Osteoblast (primary cell): ENCODE measurements at regions not wholly inside any gene's neighbourhood (a gene's known extent, or its start where the extent isn't known, plus 50 kb on each side); places are given as distances from the start of the nearest gene placed in this dataset.

Experiments used
- DNase-seq: peaks from one replicate; pipeline ENCODE4 v3.0.0; 2011; ENCODE audit warnings: low spot score, mixed read lengths; ENCODE audit not compliant: insufficient read length; ENCODE audit errors: missing footprints
- H2AFZ ChIP-seq: 2 replicates; pipeline ENCODE4 v1.6.0; 2011; ENCODE audit warnings: mild to moderate bottlenecking, low read length
- H3K27ac ChIP-seq: 2 replicates; pipeline ENCODE4 v1.5.1; 2011; ENCODE audit warnings: mild to moderate bottlenecking, low read depth, low read length, moderate library complexity
- H3K27me3 ChIP-seq: 2 replicates; pipeline ENCODE4 v1.6.0; 2012; ENCODE audit warnings: mild to moderate bottlenecking, control low read depth, inconsistent platforms, low read length, moderate library complexity; ENCODE audit not compliant: insufficient read depth
- H3K36me3 ChIP-seq: 2 replicates; pipeline ENCODE4 v1.5.1; 2011; ENCODE audit warnings: mild to moderate bottlenecking, low read length, control low read depth, moderate library complexity; ENCODE audit not compliant: insufficient read depth
- H3K4me1 ChIP-seq: 2 replicates; pipeline ENCODE4 v1.5.1; 2011; ENCODE audit warnings: mild to moderate bottlenecking, low read length, control low read depth, moderate library complexity; ENCODE audit not compliant: insufficient read depth
- H3K4me2 ChIP-seq: 2 replicates; pipeline ENCODE4 v1.6.0; 2011; ENCODE audit warnings: mild to moderate bottlenecking, low read length; ENCODE audit not compliant: insufficient read depth
- H3K4me3 ChIP-seq: fragments of 200-600 bp; sonication (generic); 3 replicates; pipeline ENCODE4 v1.5.1; 2012; ENCODE audit warnings: mild to moderate bottlenecking, low read length, inconsistent platforms; ENCODE audit not compliant: insufficient read depth
- H3K79me2 ChIP-seq: 2 replicates; pipeline ENCODE4 v1.6.0; 2012; ENCODE audit warnings: mild to moderate bottlenecking, low read length, control low read depth, inconsistent platforms; ENCODE audit not compliant: insufficient read depth
- H3K9me3 ChIP-seq: 2 replicates; pipeline ENCODE4 v1.5.1; 2011; ENCODE audit warnings: low read depth, low read length, control low read depth
- H4K20me1 ChIP-seq: 2 replicates; pipeline ENCODE4 v1.6.0; 2012; ENCODE audit warnings: mild to moderate bottlenecking, low read length, control low read depth; ENCODE audit not compliant: insufficient read depth
- TF ChIP-seq, protein P1 (sequence below): IDR thresholded peaks from 2 replicates; pipeline ENCODE4 v1.5.1; 2011; ENCODE audit warnings: mild to moderate bottlenecking, low read depth, low read length, moderate library complexity; ENCODE audit errors: extremely low read depth

DNA sequence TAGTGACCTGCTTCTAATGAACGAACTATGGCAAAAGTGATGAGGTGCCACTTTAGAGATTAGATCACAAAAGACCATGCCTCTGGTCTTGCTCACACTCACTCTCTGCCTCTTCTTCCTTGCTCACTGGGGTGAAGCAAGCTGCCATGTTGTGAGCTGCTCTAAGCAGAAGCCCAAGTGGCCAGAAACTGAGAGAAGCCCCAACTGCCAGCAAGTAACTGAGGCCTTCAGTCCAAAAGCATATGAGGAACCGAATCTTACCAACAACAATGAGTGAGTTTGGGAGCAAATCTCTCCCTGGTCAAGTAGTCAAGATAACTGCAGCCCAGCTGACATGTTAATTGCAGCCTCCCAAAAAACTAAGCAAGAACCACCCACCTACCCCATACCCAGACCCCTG lies 126.0 kb upstream of the ACO1 start:
- H3K27ac ChIP-seq, result no peak overlapping the region
- H3K9me3 ChIP-seq, result no peaks in the 10 kb centered on the region
- no peaks in the 10 kb centered on the region for H3K4me1 ChIP-seq
- H3K36me3 ChIP-seq, result no peaks in the 10 kb centered on the region
- H3K27me3 ChIP-seq, result no peaks in the 10 kb centered on the region
- H3K4me2 ChIP-seq, result no peak overlapping the region
- H2AFZ ChIP-seq, result no peak overlapping the region
- H3K4me3 ChIP-seq, result no peak overlapping the region
- TF ChIP-seq, protein P1, sequence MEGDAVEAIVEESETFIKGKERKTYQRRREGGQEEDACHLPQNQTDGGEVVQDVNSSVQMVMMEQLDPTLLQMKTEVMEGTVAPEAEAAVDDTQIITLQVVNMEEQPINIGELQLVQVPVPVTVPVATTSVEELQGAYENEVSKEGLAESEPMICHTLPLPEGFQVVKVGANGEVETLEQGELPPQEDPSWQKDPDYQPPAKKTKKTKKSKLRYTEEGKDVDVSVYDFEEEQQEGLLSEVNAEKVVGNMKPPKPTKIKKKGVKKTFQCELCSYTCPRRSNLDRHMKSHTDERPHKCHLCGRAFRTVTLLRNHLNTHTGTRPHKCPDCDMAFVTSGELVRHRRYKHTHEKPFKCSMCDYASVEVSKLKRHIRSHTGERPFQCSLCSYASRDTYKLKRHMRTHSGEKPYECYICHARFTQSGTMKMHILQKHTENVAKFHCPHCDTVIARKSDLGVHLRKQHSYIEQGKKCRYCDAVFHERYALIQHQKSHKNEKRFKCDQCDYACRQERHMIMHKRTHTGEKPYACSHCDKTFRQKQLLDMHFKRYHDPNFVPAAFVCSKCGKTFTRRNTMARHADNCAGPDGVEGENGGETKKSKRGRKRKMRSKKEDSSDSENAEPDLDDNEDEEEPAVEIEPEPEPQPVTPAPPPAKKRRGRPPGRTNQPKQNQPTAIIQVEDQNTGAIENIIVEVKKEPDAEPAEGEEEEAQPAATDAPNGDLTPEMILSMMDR, result no peak
- no peaks in the 10 kb centered on the region for H4K20me1 ChIP-seq
- no peak for DNase-seq
- H3K79me2 ChIP-seq, result no peaks in the 10 kb centered on the region

DNA sequence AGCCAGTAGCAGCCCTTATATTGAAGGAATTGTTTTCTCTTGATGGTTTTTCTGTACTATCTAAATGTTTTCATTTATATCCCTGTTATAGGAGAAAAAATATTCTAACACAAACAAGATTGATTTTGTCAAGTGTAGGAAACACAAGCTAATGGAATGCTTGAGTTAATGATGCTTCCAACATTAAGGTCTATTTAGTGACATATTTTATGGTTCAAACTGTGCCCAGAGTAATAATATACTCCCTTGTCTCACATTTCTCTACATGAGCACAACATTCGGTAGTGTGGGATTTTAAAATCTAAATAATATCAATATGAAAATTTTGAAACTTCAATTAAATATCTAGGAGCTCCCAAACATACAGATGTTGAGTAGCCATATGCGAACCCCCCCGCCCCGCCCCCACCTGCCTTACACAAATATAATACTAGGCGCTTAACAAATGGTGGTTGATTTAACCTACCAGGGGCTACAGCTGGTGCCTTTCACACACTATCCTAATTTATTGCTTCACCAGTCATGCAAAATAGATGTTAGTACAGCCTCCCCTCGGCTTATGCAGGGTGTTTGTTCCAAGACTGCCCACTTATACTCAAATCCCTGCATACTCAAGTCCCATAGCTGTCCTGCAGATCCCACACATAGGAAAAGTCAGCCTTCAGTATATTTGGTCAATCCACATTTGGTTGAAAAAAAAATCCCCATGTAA lies 124.1 kb upstream of the ACO1 start:
- Histone ChIP-seq H3K79me2 (no peaks in the 10 kb centered on the region), H3K4me3 (no peak overlapping the region), H4K20me1 (no peaks in the 10 kb centered on the region), H3K4me2 (no peak overlapping the region), H3K27ac (no peak overlapping the region), H3K27me3 (no peaks in the 10 kb centered on the region), H3K36me3 (no peaks in the 10 kb centered on the region), H2AFZ (no peak overlapping the region), H3K4me1 (no peaks in the 10 kb centered on the region), H3K9me3 (no peaks in the 10 kb centered on the region)
- TF ChIP-seq, protein P1, result no peak
- DNase-seq, result no peak

DNA sequence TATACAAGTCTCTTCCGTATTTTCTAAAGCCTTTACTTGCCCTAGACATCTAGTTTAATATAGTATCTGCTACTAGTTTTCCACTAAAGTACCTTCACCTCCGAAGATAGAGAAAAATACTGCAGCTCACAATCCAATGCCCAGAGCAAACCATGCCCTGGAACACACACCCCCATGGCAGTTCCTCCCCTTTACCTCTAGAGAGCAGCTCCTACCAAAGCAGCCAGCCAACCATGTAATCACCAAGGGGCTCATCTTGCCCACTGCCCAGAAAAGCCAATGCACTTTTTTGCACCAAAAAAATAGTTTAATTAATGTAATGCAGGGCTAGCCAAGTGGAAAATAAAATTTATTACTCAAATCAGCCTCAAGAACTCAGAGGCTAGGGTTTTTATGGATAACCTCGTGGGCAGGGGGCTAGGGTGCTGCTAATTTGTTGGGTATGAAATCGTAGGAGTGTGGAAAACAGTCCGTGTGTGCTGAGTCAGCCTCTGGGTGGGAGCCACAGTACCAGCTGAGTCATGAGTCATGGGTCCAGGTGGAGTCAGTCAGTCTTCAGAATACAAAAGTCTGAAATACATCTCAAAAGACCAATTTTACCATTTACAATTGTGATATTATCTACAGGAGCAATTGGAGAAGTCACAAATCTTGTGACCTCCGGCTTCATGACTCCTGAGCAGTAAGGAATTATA lies 120.1 kb upstream of the ACO1 start:
- peak; percentile 10 for DNase-seq
- H2AFZ ChIP-seq, result no peak overlapping the region
- H3K9me3 ChIP-seq, result no peaks in the 10 kb centered on the region
- H3K4me2 ChIP-seq, result no peak overlapping the region
- no peak overlapping the region for H3K4me3 ChIP-seq
- no peak overlapping the region for H3K27ac ChIP-seq
- H3K27me3 ChIP-seq, result no peaks in the 10 kb centered on the region
- H3K36me3 ChIP-seq, result no peaks in the 10 kb centered on the region
- no peaks in the 10 kb centered on the region for H3K4me1 ChIP-seq
- no peaks in the 10 kb centered on the region for H4K20me1 ChIP-seq
- H3K79me2 ChIP-seq, result no peaks in the 10 kb centered on the region
- TF ChIP-seq, protein P1, result no peak

DNA sequence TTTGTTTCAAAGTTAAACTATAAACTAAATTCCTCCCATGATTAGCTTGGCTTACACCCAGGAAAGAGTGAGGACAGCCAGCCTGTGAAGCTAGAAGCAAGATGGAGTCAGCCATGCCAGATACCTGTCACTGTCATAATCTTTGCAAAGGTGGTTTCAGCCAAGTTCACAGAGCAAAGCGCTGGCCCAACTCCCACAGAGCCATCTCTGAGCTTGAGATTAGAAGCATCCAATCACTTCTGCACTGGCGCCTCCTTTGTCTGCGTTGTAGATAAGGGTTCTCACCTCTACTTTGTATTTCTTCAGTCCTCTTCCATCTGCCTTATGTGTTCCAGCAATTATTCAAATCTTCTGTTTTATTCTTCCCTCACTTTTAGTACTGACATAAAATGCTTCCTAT lies 119.4 kb upstream of the ACO1 start:
- no peak overlapping the region for H3K27ac ChIP-seq
- TF ChIP-seq, protein P1, result no peak
- H3K4me3 ChIP-seq, result no peak overlapping the region
- no peaks in the 10 kb centered on the region for H3K27me3 ChIP-seq
- H3K4me1 ChIP-seq, result no peaks in the 10 kb centered on the region
- H3K9me3 ChIP-seq, result no peaks in the 10 kb centered on the region
- no peaks in the 10 kb centered on the region for H3K79me2 ChIP-seq
- H2AFZ ChIP-seq, result no peak overlapping the region
- no peaks in the 10 kb centered on the region for H3K36me3 ChIP-seq
- no peak for DNase-seq
- no peaks in the 10 kb centered on the region for H4K20me1 ChIP-seq
- no peak overlapping the region for H3K4me2 ChIP-seq
